Large intestine (tissue), 3 donors: ENCODE measurements at regions not wholly inside any gene's neighbourhood (a gene's known extent, or its start where the extent isn't known, plus 50 kb on each side); places are given as distances from the start of the nearest gene placed in this dataset.
"Not testable (repeated sequence)": the region's sequence is repeated elsewhere in the genome, so short reads cannot be mapped to it uniquely, and the experiment has no call there.

Source experiments
- DNase-seq, 2 donors: peaks; one replicate each; pipeline versions ENCODE4 v3.0.0 to v3.0.0-alpha.2; 2013
- H3K27ac ChIP-seq: one replicate; pipeline ENCODE4 v1.5.1; 2013; ENCODE audit warnings: low read length
- H3K27me3 ChIP-seq: 2 replicates; pipeline ENCODE4 v1.6.1; 2013; ENCODE audit warnings: low read length; ENCODE audit not compliant: control insufficient read depth, insufficient read depth
- H3K36me3 ChIP-seq: 2 replicates; pipeline ENCODE4 v1.6.1; 2013; ENCODE audit warnings: low read length; ENCODE audit not compliant: control insufficient read depth, insufficient read depth
- H3K4me1 ChIP-seq: one replicate; pipeline ENCODE4 v1.6.1; 2013; ENCODE audit warnings: low read length; ENCODE audit not compliant: control insufficient read depth, insufficient read depth
- H3K4me3 ChIP-seq: one replicate; pipeline ENCODE4 v1.5.1; 2013; ENCODE audit warnings: low read length
- H3K9me3 ChIP-seq: one replicate; pipeline ENCODE4 v1.6.1; 2013; ENCODE audit warnings: mild to moderate bottlenecking, low read depth, low read length, moderate library complexity; ENCODE audit not compliant: control insufficient read depth
- WGBS: methylation state at CpG from one replicate; pipeline ENCODE4 v1.1.5; 2013; ENCODE audit warnings: low lambda C conversion rate; ENCODE audit not compliant: insufficient coverage; 5-methylcytosine and 5-hydroxymethylcytosine counted together

DNA sequence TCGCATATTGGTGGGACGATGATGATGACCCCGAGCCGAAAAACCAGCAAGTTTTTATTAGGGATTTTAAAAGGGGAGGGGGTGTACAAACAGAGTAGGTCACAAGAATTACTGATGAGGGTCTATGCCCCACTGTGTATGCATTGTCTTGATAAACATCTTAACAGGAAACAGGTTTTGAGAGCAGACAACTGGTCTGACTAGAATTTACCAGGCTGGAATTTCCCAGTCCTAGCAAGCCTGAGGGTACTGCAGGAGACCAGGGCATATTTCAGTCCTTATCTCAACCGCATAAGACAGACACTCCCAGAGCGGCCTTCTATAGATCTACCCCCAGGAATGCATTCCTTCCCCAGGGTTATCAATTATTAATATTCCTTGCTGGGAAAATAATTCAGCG is 659.7 kb downstream of the TRHDE start:
- DNase-seq, H3K36me3 ChIP-seq, H3K4me1 ChIP-seq, H3K9me3 ChIP-seq, H3K4me3 ChIP-seq, H3K27ac ChIP-seq, H3K27me3 ChIP-seq: not testable (repeated sequence)
- 90% methylated on average over 2 of the region's 7 CpGs for WGBS

DNA sequence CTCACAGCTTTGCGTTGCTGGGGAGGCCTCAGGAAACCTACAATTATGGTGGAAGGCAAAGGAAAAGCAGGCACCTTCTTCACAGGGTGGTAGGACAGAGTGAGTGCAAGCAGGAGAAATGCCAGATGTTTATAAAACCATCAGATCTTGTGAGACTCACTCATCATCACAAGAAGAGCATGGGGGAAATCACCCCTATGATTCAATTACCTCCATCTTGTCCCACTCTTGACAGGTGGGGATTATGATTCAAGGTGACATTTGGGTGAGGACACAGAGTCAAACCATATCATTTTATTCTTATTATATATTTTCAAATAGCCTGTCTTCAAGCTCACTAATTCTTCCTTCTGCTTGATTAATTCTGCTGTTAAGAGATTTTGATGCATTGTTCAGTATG is 665.3 kb downstream of the TRHDE start:
- DNase-seq = no peak
- WGBS = 83% methylated on average over 1 of the region's 1 CpG
- no peak overlapping the region for H3K4me3 ChIP-seq
- H3K4me1 ChIP-seq = no peaks in the 10 kb centered on the region
- H3K27me3 ChIP-seq = no peaks in the 10 kb centered on the region
- no peaks in the 10 kb centered on the region for H3K36me3 ChIP-seq
- no peaks in the 10 kb centered on the region for H3K9me3 ChIP-seq
- no peak overlapping the region for H3K27ac ChIP-seq

DNA sequence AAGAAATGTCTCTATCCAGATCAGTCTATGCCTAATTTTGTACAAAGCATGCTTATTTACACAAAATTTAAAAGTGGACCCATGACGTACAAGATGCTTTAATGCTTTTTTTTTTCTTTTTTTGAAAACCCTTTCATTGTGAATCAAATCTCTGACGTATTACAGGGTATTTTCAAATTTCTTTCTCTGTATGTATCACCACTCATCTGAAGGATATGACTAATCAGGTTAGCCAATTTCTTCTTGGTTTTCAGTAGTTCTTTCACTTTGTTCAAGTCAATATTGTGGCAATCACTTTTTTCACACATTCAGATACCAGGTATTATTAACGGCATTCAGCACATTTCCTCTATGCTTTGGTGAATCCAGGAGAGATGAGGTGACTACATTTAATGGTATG is 685.3 kb downstream of the TRHDE start:
- Histone ChIP-seq H3K4me3 (no peak overlapping the region), H3K27ac (no peak overlapping the region), H3K27me3 (no peaks in the 10 kb centered on the region), H3K4me1 (no peaks in the 10 kb centered on the region), H3K9me3 (no peaks in the 10 kb centered on the region), H3K36me3 (no peaks in the 10 kb centered on the region)
- no peak for DNase-seq
- 100% methylated on average over 2 of the region's 3 CpGs for WGBS

DNA sequence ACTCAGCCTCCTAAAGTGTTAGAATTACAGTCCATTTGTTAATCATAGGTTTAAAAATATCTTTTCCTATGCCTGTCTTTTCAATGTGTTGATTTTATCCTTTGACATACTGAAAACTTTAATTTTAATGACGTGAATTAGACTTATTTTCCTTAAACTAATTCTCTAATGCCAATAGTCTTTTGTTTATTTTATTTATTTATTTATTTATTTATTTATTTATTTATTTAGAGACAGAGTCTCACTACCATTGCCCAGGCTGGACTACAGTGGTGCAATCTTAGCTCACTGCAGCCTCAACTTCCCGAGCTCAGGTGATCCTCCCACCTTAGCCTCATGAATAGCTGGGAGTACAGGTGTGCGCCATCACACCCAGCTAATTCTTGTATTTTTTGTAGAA is 694.5 kb downstream of the TRHDE start:
- Histone ChIP-seq H3K4me1 (no peaks in the 10 kb centered on the region), H3K4me3 (no peak overlapping the region), H3K27ac (no peak overlapping the region), H3K36me3 (no peaks in the 10 kb centered on the region), H3K27me3 (no peaks in the 10 kb centered on the region), H3K9me3 (no peaks in the 10 kb centered on the region)
- 100% methylated on average over 1 of the region's 3 CpGs for WGBS
- DNase-seq = no peak

DNA sequence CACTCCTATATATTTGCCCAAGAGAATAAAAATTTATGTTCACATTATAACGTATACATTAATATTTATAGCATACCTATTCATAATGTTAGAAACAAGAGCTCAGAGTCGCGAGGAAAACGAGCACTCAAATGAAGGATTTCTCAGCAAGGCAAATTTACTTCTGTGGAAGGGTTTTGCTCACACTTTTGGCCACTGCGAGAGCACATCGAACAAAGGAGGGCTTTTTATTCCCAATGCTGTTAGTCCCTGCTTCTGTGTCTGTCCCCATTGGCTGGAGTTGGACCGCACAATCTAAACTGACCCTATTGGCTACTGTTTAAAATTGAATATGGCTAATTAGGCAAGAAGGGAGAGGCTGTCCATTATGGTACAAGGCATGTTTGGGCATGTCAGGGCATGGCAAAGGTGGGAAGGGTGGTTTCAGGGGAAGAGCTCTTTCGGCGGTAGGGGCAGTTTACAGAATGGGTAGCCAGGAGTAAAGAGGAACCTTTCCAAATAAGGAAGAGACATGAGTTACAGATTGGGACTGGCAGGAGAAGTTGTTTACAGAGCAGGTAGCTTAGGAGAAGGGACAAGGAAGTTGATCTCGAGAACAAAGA is 702.9 kb downstream of the TRHDE start:
- no peaks in the 10 kb centered on the region for H3K4me1 ChIP-seq
- H3K9me3 ChIP-seq = no peaks in the 10 kb centered on the region
- H3K27ac ChIP-seq = no peak overlapping the region
- no peaks in the 10 kb centered on the region for H3K27me3 ChIP-seq
- no peak for DNase-seq
- 93% methylated on average over 7 of the region's 10 CpGs for WGBS
- no peaks in the 10 kb centered on the region for H3K36me3 ChIP-seq
- no peak overlapping the region for H3K4me3 ChIP-seq

DNA sequence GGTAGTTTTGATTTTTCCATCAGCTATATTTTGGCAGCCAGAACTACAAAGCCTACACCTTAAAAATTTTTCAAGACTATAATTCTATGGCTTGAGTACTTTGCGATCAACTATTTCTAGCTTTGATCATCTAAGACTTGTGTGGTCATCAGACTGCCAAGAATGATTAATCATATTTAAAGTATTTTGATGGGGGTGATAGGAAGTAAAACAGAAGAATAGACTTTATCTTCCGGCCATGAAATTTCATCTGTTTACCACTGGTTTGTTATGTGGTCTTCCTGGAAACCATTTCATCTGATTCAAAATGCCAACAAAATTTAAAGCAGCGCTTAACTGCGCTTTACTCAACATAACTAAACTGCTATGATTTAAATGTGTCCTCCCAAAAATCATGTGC is 706.8 kb downstream of the TRHDE start:
- no peaks in the 10 kb centered on the region for H3K4me1 ChIP-seq
- DNase-seq = no peak
- H3K27me3 ChIP-seq = no peaks in the 10 kb centered on the region
- no peaks in the 10 kb centered on the region for H3K36me3 ChIP-seq
- no peaks in the 10 kb centered on the region for H3K9me3 ChIP-seq
- WGBS = 92% methylated on average over 2 of the region's 4 CpGs
- no peak overlapping the region for H3K4me3 ChIP-seq
- H3K27ac ChIP-seq = no peak overlapping the region

DNA sequence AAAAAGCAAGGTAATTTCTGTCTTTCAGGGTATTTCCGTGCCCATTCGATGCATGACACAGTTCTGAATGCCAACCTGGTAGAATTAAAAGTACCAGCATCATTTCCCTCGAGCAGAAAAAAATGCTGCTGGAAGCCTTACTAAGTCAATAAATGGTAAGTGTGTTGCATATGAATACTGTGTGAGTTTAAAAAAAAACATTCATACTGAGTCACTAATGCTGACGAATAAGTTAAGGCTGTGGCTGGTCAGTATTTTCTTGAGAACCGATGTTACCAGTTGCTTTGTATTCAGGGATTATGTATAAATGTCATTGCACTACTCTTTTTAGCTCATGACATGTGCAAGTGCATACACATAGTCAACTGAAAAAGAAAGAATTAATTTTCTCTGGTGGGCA is 710.2 kb downstream of the TRHDE start:
- Histone ChIP-seq H3K27ac (no peak overlapping the region), H3K4me1 (no peaks in the 10 kb centered on the region), H3K4me3 (no peak overlapping the region), H3K9me3 (no peaks in the 10 kb centered on the region), H3K27me3 (no peaks in the 10 kb centered on the region), H3K36me3 (no peaks in the 10 kb centered on the region)
- 89% methylated on average over 3 of the region's 5 CpGs for WGBS
- no peak for DNase-seq

DNA sequence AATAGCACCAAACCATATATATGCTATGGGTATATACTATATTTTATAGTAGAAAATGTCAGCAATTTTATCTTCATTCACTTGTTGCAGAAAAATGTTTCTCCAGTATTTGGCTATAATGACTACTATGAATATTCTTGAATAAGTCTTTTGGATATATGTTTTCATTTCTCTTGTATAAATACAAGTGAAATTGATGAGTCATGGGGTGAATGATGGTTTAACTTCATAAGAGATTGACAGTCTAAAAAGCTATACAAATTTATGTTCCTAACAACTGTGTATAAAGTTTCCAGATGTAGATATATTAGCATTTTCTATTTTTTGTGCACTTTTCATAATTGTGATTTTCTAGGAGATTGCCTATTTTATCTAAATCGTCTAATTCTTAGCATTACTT is 714.8 kb downstream of the TRHDE start:
- Histone ChIP-seq H3K4me1 (no peaks in the 10 kb centered on the region), H3K4me3 (no peak overlapping the region)
- 100% methylated on average over 1 of the region's 1 CpG for WGBS

DNA sequence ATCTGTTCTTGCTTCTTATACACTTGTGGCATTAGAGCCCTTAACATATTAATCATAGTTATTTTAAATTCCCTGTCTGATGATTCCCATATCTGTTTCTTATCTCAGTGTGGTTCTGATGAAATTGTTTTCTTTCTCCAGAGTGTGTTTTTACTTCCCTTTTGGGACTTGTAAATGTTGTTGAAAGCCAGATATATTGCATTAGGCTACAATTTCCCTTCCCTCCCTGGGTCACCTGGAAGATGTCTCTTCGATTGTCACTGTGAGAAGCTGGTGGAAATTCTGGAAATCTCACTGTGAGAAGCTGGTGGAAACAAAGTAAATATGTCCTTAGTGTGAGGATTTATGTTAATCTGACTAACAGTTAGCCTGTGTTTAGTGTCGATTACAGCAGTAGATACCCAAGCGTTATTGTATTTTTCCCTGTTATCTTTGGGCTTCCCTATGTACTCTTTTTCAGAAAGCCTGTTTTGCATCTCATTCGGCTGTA is 717.3 kb downstream of the TRHDE start:
- no peak for DNase-seq
- 47% methylated on average over 3 of the region's 4 CpGs for WGBS
- Histone ChIP-seq H3K4me3 (no peak overlapping the region), H3K27ac (no peak overlapping the region), H3K4me1 (no peaks in the 10 kb centered on the region), H3K27me3 (no peaks in the 10 kb centered on the region), H3K36me3 (no peaks in the 10 kb centered on the region), H3K9me3 (no peaks in the 10 kb centered on the region)

More for the DNA sequence above, 714.8 kb downstream of the TRHDE start:
- no peak overlapping the region for H3K27ac ChIP-seq
- no peaks in the 10 kb centered on the region for H3K36me3 ChIP-seq
- H3K27me3 ChIP-seq = no peaks in the 10 kb centered on the region
- no peaks in the 10 kb centered on the region for H3K9me3 ChIP-seq
- DNase-seq = no peak

DNA sequence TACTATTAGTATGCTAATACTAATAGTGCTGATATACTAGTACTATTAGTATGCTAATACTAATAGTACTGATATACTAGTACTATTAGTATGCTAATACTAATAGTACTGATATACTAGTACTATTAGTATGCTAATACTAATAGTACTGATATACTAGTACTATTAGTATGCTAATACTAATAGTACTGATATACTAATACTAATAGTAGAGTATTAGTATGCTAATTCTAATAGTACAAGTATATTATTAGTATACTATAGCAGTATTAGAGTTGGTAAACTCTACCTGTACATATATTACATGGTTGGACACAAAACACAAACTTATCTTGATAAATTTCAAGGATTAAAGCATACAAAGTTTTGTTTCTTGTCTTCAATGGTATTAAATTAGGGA is 722.9 kb downstream of the TRHDE start:
- H3K9me3 ChIP-seq, H3K36me3 ChIP-seq, DNase-seq, H3K27me3 ChIP-seq, H3K27ac ChIP-seq, H3K4me1 ChIP-seq, H3K4me3 ChIP-seq: not testable (repeated sequence)

DNA sequence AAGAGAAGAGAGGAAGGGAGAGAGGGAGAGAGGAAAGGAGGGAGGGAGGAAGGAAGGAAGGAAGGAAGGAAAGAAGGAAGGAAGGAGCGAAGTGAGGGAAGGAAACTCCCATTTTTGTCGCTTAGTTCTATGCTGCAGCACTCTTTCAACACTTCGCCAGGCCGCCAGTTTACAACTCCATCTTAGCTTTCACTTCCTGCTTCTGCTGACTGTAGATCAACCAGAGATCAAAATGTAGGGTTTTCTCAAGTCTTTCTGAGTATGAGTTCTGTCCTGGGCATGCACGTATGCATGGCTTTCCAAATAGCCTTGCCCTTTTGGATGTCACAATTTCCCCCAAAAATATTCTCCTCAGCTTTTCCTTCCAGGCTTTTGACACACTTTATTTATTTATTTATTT is 723.4 kb downstream of the TRHDE start:
- no peaks in the 10 kb centered on the region for H3K9me3 ChIP-seq
- 86% methylated on average over 1 of the region's 5 CpGs for WGBS
- H3K27me3 ChIP-seq = no peaks in the 10 kb centered on the region
- no peaks in the 10 kb centered on the region for H3K4me1 ChIP-seq
- DNase-seq = no peak
- no peak overlapping the region for H3K4me3 ChIP-seq
- no peaks in the 10 kb centered on the region for H3K36me3 ChIP-seq
- H3K27ac ChIP-seq = no peak overlapping the region
